ENCODE measurements at regions not wholly inside any gene's neighbourhood (a gene's known extent, or its start where the extent isn't known, plus 50 kb on each side); places are given as distances from the start of the nearest gene placed in this dataset.

DNA sequence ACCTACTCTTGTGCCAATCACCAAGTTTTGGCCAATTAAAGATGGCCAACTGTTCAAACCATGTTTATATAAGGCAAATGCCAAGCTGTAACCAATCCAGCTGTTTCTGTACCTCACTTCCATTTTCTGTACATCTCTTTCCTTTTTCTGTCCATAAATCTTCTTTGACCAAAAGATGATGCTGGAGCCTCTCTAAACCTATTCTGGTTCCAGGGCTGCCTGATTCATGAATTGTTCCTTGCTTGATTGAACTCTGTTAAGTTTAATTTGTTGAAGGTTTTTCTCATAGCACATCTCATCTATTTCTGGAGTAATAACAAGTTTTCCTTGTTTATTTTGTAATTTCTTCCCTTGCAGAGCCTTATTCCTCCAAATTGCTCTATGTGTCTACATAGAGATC is 115.3 kb upstream of the SMAD3 start:
- no peak for DNase-seq

DNA sequence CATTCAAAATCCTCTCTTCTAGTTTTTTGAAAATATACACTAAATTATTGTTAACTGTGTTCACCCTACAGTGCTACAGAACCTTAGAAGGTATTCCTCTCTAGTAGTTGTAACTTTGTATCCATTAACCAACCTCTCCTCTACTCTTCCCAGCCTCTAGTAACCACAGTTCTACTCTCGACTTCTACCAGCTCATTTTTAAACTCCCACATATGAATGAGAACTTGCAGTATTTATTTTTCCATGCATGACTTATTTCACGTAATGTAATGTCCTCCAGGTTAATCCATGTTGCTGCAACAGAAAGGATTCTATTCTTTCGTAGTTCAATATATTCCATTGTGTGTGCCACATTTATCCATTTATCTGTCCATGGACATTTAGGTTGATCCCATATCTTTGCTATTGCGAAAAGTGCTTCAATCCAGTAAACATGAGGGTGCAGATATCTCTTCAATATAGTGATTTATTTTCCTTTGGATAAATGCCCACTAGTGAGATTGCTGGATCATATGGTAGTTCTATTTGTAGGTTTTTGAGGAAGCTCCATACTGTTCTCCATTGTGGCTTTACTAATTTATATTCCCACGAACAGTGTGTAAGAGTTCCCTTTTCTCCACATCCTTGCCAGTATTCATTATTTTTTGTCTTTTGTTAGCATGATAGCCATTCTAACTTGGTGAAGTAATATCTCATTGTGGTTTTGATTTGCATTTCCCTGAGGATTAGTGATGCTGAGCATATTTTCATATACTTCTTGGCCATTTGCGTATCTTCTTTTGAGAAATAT is 113.7 kb upstream of the SMAD3 start:
- no peak for DNase-seq

GRCh38 chr15:66952756-66953522 is 112.5 kb upstream of the SMAD3 start:
- DNase-seq: no peak

GRCh38 chr15:66953523-66954229 is 111.7 kb upstream of the SMAD3 start:
- no peak for DNase-seq

DNA sequence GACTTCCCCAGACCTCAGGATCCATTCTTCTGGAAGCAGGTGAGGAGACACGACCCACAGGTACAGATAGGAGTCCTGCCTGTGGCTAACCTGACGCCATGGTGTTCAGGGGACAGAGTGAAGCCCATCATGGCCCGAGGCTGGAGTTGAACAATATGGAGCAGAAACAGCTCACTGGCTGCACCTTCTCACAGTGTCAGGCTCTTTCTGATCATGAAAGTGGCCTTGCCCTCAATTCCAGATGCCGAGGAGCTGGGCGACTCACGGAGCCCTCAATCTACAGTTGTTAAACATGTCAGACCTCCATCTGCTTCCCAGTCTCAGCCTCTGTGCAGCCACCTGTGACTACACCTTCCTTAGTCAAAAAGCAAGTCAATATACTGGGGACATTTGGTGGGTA is 110.8 kb upstream of the SMAD3 start:
- DNase-seq: no peak

DNA sequence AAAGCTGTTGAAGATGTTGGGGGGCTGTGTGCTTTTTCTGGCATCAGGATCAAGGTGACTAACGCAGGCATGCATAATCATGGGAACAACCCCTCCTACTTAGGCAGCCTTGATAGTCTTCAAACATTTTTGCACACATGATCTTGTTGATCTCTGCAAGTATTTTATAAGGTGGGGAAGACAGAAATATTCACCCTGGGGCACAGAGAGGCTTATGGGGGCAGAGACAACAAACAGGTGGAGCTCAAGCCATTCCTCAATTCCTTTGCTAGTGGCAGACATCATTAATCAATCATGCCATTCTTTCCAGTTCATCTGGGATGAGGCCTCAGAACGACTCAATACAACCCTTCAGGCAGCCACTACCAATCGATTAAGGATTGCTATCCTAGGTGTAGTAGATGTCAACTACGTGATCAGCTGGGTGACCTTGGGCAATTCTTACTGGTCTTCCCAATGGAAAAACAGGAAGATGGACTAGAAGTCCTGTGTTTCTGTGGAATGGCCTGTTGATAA is 110.3 kb upstream of the SMAD3 start:
- DNase-seq: no peak

DNA sequence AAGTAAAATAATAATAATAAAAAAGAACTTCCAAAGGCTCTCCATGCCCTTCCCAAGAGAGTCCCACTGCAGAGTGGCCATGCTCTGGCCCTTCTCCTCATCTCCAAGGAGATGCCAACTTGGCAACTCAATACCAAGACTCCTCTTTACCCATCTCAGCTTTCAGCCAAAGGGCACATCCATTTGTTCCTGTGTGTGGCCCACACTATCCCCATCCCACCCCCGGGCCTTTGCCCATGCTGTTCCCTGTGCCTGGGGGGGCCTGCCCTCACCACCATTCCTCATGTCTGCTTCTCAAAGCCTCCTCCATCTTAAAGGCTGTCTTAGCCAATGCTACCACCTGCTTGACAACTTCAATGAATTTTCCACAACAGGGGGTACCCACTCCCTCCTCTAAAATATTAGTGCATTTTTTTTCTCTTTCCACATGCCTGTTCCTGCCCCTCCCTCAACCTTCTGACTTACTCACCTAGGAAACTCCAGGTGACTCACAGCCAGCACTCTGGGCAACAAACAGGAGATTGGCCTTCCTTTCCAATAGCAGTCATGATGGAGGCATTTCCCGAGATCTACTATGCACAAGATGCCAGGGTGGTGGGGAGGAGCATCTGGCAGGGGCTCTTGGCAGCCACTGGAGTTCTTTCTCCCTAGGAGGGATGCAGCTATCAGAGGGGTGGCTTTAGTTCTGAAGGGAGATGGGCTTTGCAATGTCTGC is 109.4 kb upstream of the SMAD3 start:
- no peak for DNase-seq

GRCh38 chr15:66956672-66957430 is 108.6 kb upstream of the SMAD3 start:
- DNase-seq: no peak

- no peak for DNase-seq
Observed at GRCh38 chr15:66957431-66957720, 108.0 kb upstream of the SMAD3 start.

DNA sequence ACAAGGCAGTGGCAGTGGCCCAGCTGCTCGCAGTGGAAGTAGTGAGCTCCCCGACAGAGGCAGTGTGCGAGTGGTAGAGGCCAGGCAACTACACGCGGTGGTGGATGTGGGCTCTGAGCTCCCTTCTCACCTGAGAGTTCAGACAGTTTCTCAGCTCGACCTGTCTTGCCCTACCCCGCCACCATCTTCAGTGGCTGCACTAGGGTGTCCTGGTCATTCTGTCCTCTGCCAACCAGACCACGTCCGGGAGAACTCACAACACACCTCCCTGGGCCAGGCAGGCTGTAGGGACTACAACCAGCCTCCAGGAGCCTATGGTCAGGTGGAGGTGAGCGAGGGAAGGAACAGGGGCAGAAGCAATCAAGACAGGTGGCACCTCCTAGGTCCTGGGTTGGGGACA is 106.3 kb upstream of the SMAD3 start:
- DNase-seq: no peak

- no peak for DNase-seq
Observed at GRCh38 chr15:66959875-66960274, 105.5 kb upstream of the SMAD3 start.

GRCh38 chr15:66960519-66960918 is 104.9 kb upstream of the SMAD3 start:
- no peak for DNase-seq

GRCh38 chr15:66961407-66961884 is 104.0 kb upstream of the SMAD3 start:
- DNase-seq: no peak

DNA sequence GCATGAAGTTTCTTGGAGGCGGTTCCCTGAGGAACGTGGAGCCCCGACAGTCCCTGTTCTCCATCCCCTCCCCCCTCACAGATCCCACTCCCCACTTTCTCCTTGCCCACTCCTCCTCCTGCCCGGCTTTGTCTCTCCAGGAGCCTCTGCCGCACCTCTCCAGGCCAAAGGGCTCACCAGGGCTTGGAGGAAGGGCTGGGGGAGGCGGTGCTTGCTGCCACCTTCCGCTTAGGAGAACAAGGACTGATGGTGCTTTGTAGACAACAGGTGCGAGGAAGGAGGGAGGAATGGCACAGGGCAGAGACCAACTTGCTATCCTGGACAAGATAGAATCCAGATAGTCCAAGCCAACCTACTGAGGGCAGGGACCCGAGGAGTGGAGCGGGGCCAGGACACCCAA is 103.5 kb upstream of the SMAD3 start:
- DNase-seq: no peak

DNA sequence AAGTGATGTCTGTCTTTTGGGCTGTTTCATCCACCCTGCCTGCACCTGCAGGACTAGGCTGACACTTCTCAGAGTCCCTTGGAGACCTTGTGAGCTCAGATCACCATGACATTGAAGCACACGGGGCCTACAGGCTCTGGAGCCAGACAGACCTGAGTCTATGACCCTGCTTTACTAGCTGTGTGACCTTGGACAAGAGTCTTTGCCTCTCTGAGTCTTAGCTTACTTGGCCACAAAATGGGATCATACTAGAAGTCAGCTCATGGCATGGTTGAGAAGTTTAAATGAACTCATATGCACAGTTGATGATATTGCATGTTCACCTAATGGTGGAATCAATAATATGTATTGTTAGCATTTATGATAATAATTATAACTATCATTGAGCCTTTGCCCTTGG is 102.9 kb upstream of the SMAD3 start:
- no peak for DNase-seq

DNA sequence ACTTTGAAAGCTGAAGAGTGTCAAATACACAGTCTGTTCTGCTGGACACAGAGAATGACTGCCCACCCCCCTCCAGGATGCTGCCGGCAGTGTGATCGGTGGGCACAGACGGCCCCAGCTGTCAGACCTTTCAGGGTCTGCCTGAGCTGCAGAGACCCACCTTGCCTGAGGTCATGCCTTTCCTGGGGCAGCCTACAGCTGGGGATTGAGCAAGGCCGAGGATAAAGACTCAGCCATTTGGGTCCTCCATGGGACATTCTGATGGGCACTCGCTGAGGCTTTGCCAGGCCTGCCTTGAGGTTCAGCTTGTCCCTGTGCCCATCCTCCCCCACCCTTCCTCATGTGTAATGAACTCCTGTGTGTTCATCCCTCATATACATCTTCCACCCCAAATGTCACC is 102.3 kb upstream of the SMAD3 start:
- DNase-seq: no peak

DNA sequence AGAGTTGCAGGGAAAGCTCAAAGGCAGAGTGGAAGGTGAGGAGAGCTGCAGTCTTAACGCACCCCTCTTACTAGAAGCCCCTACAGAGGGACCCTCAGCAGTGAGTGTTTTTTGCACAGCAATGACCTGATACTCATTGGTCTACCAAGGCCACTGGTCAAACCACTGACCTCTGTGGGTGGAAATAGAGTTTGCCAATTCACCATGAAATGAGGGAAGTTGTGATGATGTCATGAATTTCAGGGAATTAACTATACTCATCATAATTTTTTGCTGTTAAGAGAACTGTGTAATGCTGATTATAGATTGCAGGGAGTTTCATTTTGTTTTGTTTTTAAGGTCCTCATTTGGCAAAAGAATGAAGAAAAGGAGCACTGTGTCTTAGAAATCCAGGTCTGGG is 101.7 kb upstream of the SMAD3 start:
- no peak for DNase-seq

GRCh38 chr15:66964111-66964738 is 101.2 kb upstream of the SMAD3 start:
- DNase-seq: no peak

- no peak for DNase-seq
Observed at GRCh38 chr15:66964791-66965190, 100.6 kb upstream of the SMAD3 start.

- DNase-seq: no peak
Observed at GRCh38 chr15:66965201-66965900, 100.1 kb upstream of the SMAD3 start.

- DNase-seq: peak; percentile 10
Observed at GRCh38 chr15:66966256-66966655, 99.1 kb upstream of the SMAD3 start.
